Loucy (cell line): ENCODE measurements at regions not wholly inside any gene's neighbourhood (a gene's known extent, or its start where the extent isn't known, plus 50 kb on each side); places are given as distances from the start of the nearest gene placed in this dataset.

ENCODE experiments used
- H2AFZ ChIP-seq: fragments of 200-600 bp; sonication (generic); 2 replicates; pipeline ENCODE4 v1.6.0; 2016; ENCODE audit warnings: antibody characterized with exemption, mild to moderate bottlenecking, low read length, moderate library complexity
- H3F3A ChIP-seq: fragments of 200-600 bp; 2 replicates; pipeline ENCODE4 v1.6.0; 2016; ENCODE audit warnings: antibody characterized with exemption, low read depth, mild to moderate bottlenecking
- H3K27me3 ChIP-seq: fragments of 200-600 bp; sonication (generic); 2 replicates; pipeline ENCODE4 v1.6.1; 2014; ENCODE audit warnings: low read length, mild to moderate bottlenecking; ENCODE audit not compliant: insufficient read depth, poor library complexity, severe bottlenecking
- H3K36me3 ChIP-seq: fragments of 200-600 bp; sonication (generic); 2 replicates; pipeline ENCODE4 v1.6.1; 2016; ENCODE audit warnings: low read length; ENCODE audit not compliant: insufficient read depth
- H3K4me1 ChIP-seq: fragments of 200-600 bp; sonication (generic); 2 replicates; pipeline ENCODE4 v1.5.1; 2014; ENCODE audit warnings: low read length, mild to moderate bottlenecking; ENCODE audit not compliant: insufficient read depth, poor library complexity, severe bottlenecking
- H3K4me2 ChIP-seq: fragments of 200-600 bp; sonication (generic); 2 replicates; pipeline ENCODE4 v1.6.0; 2014; ENCODE audit warnings: antibody characterized with exemption, low read length, low read depth, mild to moderate bottlenecking; ENCODE audit not compliant: poor library complexity, severe bottlenecking
- H3K4me3 ChIP-seq: fragments of 200-600 bp; sonication (generic); 2 replicates; pipeline ENCODE4 v1.5.1; 2014; ENCODE audit warnings: low read length, mild to moderate bottlenecking, mixed read lengths; ENCODE audit not compliant: poor library complexity, severe bottlenecking
- H3K79me2 ChIP-seq: fragments of 200-600 bp; sonication (generic); 2 replicates; pipeline ENCODE4 v1.6.1; 2014; ENCODE audit warnings: low read length; ENCODE audit not compliant: insufficient read depth
- H3K9ac ChIP-seq: fragments of 200-600 bp; sonication (generic); 2 replicates; pipeline ENCODE4 v1.6.0; 2014; ENCODE audit warnings: mild to moderate bottlenecking, low read depth, low read length, moderate library complexity; ENCODE audit not compliant: poor library complexity, severe bottlenecking
- H3K9me2 ChIP-seq: fragments of 200-600 bp; sonication (generic); replicated peaks from 2 replicates; pipeline ENCODE4 v1.6.1; 2016; ENCODE audit warnings: low read depth, low read length, mixed read lengths
- H3K9me3 ChIP-seq: fragments of 200-600 bp; sonication (generic); 2 replicates; pipeline ENCODE4 v1.6.1; 2014; ENCODE audit warnings: mild to moderate bottlenecking, antibody characterized with exemption, low read length, low read depth; ENCODE audit not compliant: insufficient read depth
- H4K20me1 ChIP-seq: fragments of 200-600 bp; sonication (generic); 2 replicates; pipeline ENCODE4 v1.6.0; 2014; ENCODE audit warnings: antibody characterized with exemption, low read length, mild to moderate bottlenecking; ENCODE audit not compliant: insufficient read depth, poor library complexity, severe bottlenecking
- EZH2phosphoT487 ChIP-seq: fragments of 200-600 bp; IDR thresholded peaks from 2 replicates; pipeline ENCODE4 v1.6.1; 2018; ENCODE audit warnings: antibody characterized with exemption, mild to moderate bottlenecking, moderate library complexity, borderline replicate concordance
- TF ChIP-seq, protein P1 (sequence below): fragments of 200-600 bp; sonication (generic); conservative IDR thresholded peaks from 2 replicates; pipeline ENCODE4 v1.5.1; 2014; ENCODE audit warnings: mild to moderate bottlenecking, antibody characterized with exemption, low read length

DNA sequence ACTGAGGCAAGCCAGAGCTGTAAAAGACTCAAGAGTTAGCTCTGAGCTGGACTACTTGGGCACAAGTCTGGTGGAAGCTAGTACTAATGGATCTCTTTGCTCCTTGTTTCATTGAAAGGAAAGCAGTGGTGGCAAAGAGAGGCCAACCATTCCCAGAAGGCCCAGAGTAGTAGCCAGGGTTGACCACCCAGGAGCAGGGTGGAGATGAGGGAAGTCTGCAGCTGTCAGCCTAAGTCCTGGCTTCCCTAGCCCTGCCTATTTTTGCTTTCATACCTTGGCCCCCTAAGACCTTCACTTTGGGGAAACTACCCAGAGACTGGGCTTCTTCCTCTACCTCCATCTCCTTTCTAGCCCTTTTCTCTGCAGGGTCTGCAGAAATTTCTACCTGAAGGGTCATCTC, 155.0 kb upstream of the NCAM1 start:
- no peak overlapping the region for H2AFZ ChIP-seq
- H3K9me2 ChIP-seq: no peaks in the 10 kb centered on the region
- no peaks in the 10 kb centered on the region for H4K20me1 ChIP-seq
- no peaks in the 10 kb centered on the region for H3K27me3 ChIP-seq
- 0 out of 2 replicates have a peak, but pooled peaks cover 2% of the 10 kb centered on the region for H3K9me3 ChIP-seq
- TF ChIP-seq, protein P1, sequence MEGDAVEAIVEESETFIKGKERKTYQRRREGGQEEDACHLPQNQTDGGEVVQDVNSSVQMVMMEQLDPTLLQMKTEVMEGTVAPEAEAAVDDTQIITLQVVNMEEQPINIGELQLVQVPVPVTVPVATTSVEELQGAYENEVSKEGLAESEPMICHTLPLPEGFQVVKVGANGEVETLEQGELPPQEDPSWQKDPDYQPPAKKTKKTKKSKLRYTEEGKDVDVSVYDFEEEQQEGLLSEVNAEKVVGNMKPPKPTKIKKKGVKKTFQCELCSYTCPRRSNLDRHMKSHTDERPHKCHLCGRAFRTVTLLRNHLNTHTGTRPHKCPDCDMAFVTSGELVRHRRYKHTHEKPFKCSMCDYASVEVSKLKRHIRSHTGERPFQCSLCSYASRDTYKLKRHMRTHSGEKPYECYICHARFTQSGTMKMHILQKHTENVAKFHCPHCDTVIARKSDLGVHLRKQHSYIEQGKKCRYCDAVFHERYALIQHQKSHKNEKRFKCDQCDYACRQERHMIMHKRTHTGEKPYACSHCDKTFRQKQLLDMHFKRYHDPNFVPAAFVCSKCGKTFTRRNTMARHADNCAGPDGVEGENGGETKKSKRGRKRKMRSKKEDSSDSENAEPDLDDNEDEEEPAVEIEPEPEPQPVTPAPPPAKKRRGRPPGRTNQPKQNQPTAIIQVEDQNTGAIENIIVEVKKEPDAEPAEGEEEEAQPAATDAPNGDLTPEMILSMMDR: no peak
- no peak for TF ChIP-seq EZH2phosphoT487
- H3K4me3 ChIP-seq: no peak overlapping the region
- H3K4me2 ChIP-seq: no peak overlapping the region
- no peak overlapping the region for H3K9ac ChIP-seq
- H3K36me3 ChIP-seq: no peaks in the 10 kb centered on the region
- no peaks in the 10 kb centered on the region for H3K4me1 ChIP-seq
- no peaks in the 10 kb centered on the region for H3K79me2 ChIP-seq
- no peaks in the 10 kb centered on the region for H3F3A ChIP-seq

DNA sequence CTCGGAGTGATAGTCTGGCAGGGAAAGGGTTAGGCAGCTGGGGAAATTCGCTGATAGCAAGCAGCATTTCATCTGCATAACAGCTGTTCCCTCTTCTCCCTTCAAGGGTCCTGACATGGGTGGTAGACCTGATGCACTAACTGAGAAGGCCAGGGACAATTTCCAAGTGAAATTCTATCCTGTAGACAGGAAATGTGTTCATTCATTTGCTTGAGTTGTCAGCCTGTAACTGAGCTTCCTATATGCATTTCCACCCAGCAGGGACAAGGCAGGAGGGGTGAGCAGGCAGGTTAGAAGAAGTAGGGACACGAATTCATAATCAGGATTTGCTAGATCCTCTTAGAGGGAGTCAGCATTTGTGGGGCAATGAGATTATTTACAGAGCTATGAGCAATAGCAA, 154.3 kb upstream of the NCAM1 start:
- Histone ChIP-seq H3K4me2 (no peak overlapping the region), H2AFZ (no peak overlapping the region), H4K20me1 (no peaks in the 10 kb centered on the region), H3K9me3 (0 out of 2 replicates have a peak, but pooled peaks cover 2% of the 10 kb centered on the region), H3K79me2 (no peaks in the 10 kb centered on the region), H3K4me3 (no peak overlapping the region), H3F3A (no peaks in the 10 kb centered on the region), H3K27me3 (no peaks in the 10 kb centered on the region), H3K9ac (no peak overlapping the region), H3K36me3 (no peaks in the 10 kb centered on the region), H3K4me1 (no peaks in the 10 kb centered on the region), H3K9me2 (no peaks in the 10 kb centered on the region)
- TF ChIP-seq, protein P1: no peak
- no peak for TF ChIP-seq EZH2phosphoT487

DNA sequence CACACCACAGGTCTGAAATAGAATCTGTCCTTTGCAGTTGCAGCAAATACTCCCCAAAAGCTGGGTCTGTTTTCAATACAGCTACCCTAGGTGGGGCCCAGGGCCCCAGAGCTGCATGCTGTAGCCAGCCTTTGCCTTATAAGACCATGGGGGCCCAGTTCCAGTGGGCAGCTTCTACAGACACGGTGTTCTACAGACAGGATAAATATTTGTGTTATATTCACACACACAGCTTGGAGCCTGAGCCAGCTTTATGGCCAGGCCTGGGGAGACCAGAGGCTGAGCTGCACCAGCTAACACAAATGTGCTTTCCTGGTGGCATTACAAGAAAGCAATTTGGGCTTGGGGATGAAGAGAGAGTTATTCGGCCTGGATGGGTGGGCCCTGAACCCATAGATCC, 151.8 kb upstream of the NCAM1 start:
- no peaks in the 10 kb centered on the region for H3K9me2 ChIP-seq
- TF ChIP-seq, protein P1: no peak
- no peak for TF ChIP-seq EZH2phosphoT487
- H3K9ac ChIP-seq: no peak overlapping the region
- H3K4me2 ChIP-seq: no peak overlapping the region
- H3K4me1 ChIP-seq: no peaks in the 10 kb centered on the region
- no peaks in the 10 kb centered on the region for H3F3A ChIP-seq
- no peak overlapping the region for H2AFZ ChIP-seq
- H3K79me2 ChIP-seq: no peaks in the 10 kb centered on the region
- H4K20me1 ChIP-seq: no peaks in the 10 kb centered on the region
- no peaks in the 10 kb centered on the region for H3K27me3 ChIP-seq
- H3K9me3 ChIP-seq: no peaks in the 10 kb centered on the region; the same call in 1 of the 2 replicates
- no peaks in the 10 kb centered on the region for H3K36me3 ChIP-seq
- H3K4me3 ChIP-seq: no peak overlapping the region
